Calu3 (cell line): ENCODE measurements at regions not wholly inside any gene's neighbourhood (a gene's known extent, or its start where the extent isn't known, plus 50 kb on each side); places are given as distances from the start of the nearest gene placed in this dataset.

ENCODE experiments used
- BruUV-seq: library from RNA; stranded (reverse); fragments of 400-500 nt; replicated peaks from 2 replicates; lab custom pipeline; 2021; lab: Mats Ljungman, UMichigan
- CTCF ChIA-PET: fragments of 300-600 bp; sonication (Branson Sonifier 250); formaldehyde crosslinking; loops from one replicate; lab custom pipeline; 2022; ENCODE audit warnings: antibody characterized with exemption; lab: Charles Lee
- DNase-seq: peaks from one replicate; pipeline ENCODE4 v3.0.0; 2022
- H3K27ac Mint-ChIP-seq: one replicate; pipeline ENCODE4 v1.8.0; 2022; ENCODE audit warnings: mixed read lengths; ENCODE audit not compliant: unreplicated experiment
- H3K27me3 Mint-ChIP-seq: one replicate; pipeline ENCODE4 v1.8.0; 2022; ENCODE audit warnings: mixed read lengths; ENCODE audit not compliant: unreplicated experiment
- H3K36me3 Mint-ChIP-seq: one replicate; pipeline ENCODE4 v1.8.0; 2022; ENCODE audit warnings: mild to moderate bottlenecking, moderate library complexity, mixed read lengths; ENCODE audit not compliant: insufficient read depth, unreplicated experiment
- H3K4me1 Mint-ChIP-seq: one replicate; pipeline ENCODE4 v1.8.0; 2022; ENCODE audit warnings: mild to moderate bottlenecking, low read depth, mixed read lengths; ENCODE audit not compliant: unreplicated experiment
- H3K4me3 Mint-ChIP-seq: one replicate; pipeline ENCODE4 v1.8.0; 2022; ENCODE audit warnings: mild to moderate bottlenecking, low read depth, moderate library complexity, mixed read lengths; ENCODE audit not compliant: unreplicated experiment
- H3K9me3 Mint-ChIP-seq: one replicate; pipeline ENCODE4 v1.8.0; 2022; ENCODE audit warnings: low read depth, mixed read lengths; ENCODE audit not compliant: unreplicated experiment
- intact Hi-C: fragments of 100-400 bp; cut with micrococcal nuclease; formaldehyde crosslinking; loops from one replicate; pipeline ENCODE4 v1.10.0; 2022; ENCODE audit not compliant: unreplicated experiment
- TF ChIP-seq, protein P1 (sequence below): fragments of 200-600 bp; IDR thresholded peaks from one replicate; pipeline ENCODE4 v1.8.0; 2022; ENCODE audit warnings: antibody characterized with exemption; ENCODE audit not compliant: unreplicated experiment

DNA sequence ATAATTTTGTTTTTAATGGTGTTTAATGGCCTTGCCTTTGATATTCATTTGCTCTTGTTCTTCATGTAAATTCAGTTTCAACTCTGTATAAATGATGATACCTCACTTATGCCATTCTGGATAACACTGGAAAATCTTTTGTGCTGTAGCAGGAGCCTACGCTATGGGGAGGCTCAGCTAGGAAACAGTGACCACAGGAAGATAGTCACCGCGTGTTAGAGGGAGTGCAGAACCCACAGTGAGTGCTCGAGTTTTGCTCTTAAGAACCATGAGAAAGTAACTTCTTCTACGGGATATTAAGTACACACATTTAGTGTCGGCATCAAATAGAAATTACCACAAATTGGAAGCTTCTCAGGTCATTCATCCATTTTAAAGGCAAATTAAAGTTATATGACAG lies 143.9 kb downstream of the IRX2 start:
- BruUV-seq: no TSS peak
- Mint-ChIP-seq H3K9me3 (peaks cover 6% of the 10 kb centered on the region), H3K27ac (no peak overlapping the region), H3K4me1 (no peaks in the 10 kb centered on the region), H3K4me3 (no peak overlapping the region), H3K36me3 (no peaks in the 10 kb centered on the region), H3K27me3 (no peaks in the 10 kb centered on the region)
- CTCF ChIA-PET: no interaction called here
- intact Hi-C loops: no loop called here
- TF ChIP-seq, protein P1, sequence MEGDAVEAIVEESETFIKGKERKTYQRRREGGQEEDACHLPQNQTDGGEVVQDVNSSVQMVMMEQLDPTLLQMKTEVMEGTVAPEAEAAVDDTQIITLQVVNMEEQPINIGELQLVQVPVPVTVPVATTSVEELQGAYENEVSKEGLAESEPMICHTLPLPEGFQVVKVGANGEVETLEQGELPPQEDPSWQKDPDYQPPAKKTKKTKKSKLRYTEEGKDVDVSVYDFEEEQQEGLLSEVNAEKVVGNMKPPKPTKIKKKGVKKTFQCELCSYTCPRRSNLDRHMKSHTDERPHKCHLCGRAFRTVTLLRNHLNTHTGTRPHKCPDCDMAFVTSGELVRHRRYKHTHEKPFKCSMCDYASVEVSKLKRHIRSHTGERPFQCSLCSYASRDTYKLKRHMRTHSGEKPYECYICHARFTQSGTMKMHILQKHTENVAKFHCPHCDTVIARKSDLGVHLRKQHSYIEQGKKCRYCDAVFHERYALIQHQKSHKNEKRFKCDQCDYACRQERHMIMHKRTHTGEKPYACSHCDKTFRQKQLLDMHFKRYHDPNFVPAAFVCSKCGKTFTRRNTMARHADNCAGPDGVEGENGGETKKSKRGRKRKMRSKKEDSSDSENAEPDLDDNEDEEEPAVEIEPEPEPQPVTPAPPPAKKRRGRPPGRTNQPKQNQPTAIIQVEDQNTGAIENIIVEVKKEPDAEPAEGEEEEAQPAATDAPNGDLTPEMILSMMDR: no peak
- DNase-seq: no peak

DNA sequence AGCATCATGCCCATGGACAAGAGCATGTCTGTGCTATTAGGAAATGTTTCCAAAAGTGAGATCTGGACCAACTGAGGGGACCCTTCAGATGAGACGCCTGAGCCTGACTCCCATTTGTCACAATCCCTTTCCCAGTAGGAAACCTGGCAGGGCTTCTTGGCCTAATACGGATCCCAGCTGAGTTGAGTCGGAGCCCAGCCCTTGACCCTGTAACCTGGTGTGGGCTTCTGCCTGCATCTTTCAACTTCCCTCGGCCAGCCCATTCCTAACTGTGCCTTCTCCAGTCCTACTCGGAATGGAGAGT lies 148.3 kb downstream of the IRX2 start:
- TF ChIP-seq, protein P1: no peak
- Mint-ChIP-seq H3K9me3 (peaks cover 7% of the 10 kb centered on the region), H3K27me3 (no peaks in the 10 kb centered on the region), H3K4me1 (no peaks in the 10 kb centered on the region), H3K36me3 (no peaks in the 10 kb centered on the region), H3K4me3 (no peak overlapping the region), H3K27ac (no peak overlapping the region)
- intact Hi-C loops: no loop called here
- no peak for DNase-seq
- BruUV-seq: no TSS peak
- CTCF ChIA-PET: no interaction called here

DNA sequence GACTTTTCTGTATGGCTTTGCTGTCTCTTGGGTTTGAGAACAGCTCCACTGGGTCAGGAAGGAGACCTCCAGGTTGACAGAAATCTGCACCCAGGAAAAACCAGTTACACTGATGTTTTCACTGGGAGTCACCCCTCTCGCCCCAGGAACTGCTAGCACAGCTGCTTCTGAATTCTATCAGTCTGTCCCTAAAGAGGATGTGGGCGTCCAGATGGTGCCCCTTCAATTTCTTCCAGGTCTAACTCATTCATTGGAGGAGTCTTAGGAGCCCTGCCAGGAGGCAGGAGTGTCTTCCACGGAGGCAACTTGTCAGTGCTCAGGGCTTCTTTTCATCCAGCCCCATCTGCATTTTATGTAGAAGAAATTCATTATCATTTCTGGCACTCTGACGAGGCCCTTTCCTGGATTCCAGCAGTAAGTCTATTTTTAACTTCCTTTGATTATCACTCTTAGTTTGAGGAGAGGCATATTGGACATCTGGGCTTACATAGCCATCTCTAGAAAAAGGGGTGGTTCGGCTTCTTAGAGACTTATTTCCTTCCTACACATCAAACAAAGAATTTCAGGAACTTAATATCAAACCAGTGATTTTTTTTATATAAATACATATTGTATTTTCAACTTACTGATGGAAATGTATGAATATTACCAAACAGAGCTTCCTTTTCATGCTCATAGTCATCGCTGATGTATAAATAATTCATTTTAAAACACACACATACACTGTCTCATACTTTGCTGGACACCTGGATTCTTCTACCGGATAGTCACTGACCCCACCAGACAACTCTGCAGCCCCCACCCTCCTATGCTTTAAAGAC lies 148.8 kb downstream of the IRX2 start:
- CTCF ChIA-PET: no interaction called here
- H3K27me3 Mint-ChIP-seq: no peaks in the 10 kb centered on the region
- intact Hi-C loops: no loop called here
- peaks cover 10% of the 10 kb centered on the region for H3K9me3 Mint-ChIP-seq
- TF ChIP-seq, protein P1: no peak
- H3K4me1 Mint-ChIP-seq: no peaks in the 10 kb centered on the region
- no TSS peak for BruUV-seq
- no peak overlapping the region for H3K27ac Mint-ChIP-seq
- DNase-seq: no peak
- no peaks in the 10 kb centered on the region for H3K36me3 Mint-ChIP-seq
- no peak overlapping the region for H3K4me3 Mint-ChIP-seq

DNA sequence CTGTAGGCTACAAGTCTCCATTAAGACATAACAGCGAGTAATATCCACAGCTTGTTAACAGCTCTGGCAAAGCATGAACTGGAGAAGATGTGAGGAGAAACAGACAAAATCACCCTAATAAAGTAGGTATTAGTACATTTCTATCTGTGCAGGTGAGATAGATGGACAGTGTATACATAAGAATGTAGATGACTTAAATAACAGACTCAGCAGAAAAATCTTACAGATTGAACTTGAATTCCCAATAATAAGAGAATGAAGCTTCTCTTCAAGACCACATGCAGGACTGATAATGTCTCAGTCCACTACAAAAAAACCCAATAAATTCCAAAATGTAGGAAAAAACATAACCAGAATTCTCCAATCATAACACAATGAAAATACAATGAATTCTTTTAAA lies 153.0 kb downstream of the IRX2 start:
- CTCF ChIA-PET: no interaction called here
- H3K4me1 Mint-ChIP-seq: no peaks in the 10 kb centered on the region
- TF ChIP-seq, protein P1: no peak
- H3K9me3 Mint-ChIP-seq: peaks cover 14% of the 10 kb centered on the region
- intact Hi-C loops: no loop called here
- H3K27ac Mint-ChIP-seq: no peak overlapping the region
- no peaks in the 10 kb centered on the region for H3K36me3 Mint-ChIP-seq
- no TSS peak for BruUV-seq
- no peaks in the 10 kb centered on the region for H3K27me3 Mint-ChIP-seq
- no peak overlapping the region for H3K4me3 Mint-ChIP-seq
- no peak for DNase-seq
